K562 (cell line): ENCODE measurements at regions not wholly inside any gene's neighbourhood (a gene's known extent, or its start where the extent isn't known, plus 50 kb on each side); places are given as distances from the start of the nearest gene placed in this dataset.

ENCODE experiments used
- CSDE1 ChIP-seq, 2 experiments: fragments of 450-650 bp; IDR thresholded peaks; 2 replicates each; pipeline ENCODE4 v1.6.1; 2016; ENCODE audit warnings: mild to moderate bottlenecking in 1 of 2
- CTCF ChIP-seq, 3 experiments: IDR thresholded peaks in 2 of 3; conservative IDR thresholded peaks in 1 of 3; 2 replicates each; pipeline ENCODE4 v1.5.1; 2011 to 2012; ENCODE audit warnings: low read length in 3 of 3, mild to moderate bottlenecking in 3 of 3, control low read depth in 2 of 3, improper control_type of control experiment in 1 of 3, inconsistent platforms in 1 of 3, low read depth in 1 of 3, mixed read lengths in 1 of 3, moderate library complexity in 1 of 3; ENCODE audit not compliant: insufficient read depth in 2 of 3
- EGR1 ChIP-seq: fragments of 450-650 bp; conservative IDR thresholded peaks from 2 replicates; pipeline ENCODE4 v1.6.1; 2017; ENCODE audit warnings: mild to moderate bottlenecking
- GABPA ChIP-seq: fragments of 200-800 bp; sonication (Bioruptor generic); conservative IDR thresholded peaks from 2 replicates; pipeline ENCODE4 v1.6.1; 2016; ENCODE audit warnings: low read depth, missing genetic modification characterization, missing compliant biosample characterization
- KAT2B ChIP-seq: IDR thresholded peaks from one replicate; pipeline ENCODE4 v1.6.1; 2012; ENCODE audit warnings: low read depth, mild to moderate bottlenecking, control low read depth, inconsistent platforms, low read length, moderate library complexity
- MAX ChIP-seq: sonication (generic); formaldehyde crosslinking; IDR thresholded peaks from 2 replicates; pipeline ENCODE4 v1.9.0; 2022; ENCODE audit warnings: mild to moderate bottlenecking, missing genetic modification reagents
- NR3C1 ChIP-seq: sonication (generic); formaldehyde crosslinking; IDR thresholded peaks from 2 replicates; pipeline ENCODE4 v1.8.1; 2022; ENCODE audit warnings: missing genetic modification reagents
- POLR2AphosphoS5 ChIP-seq: IDR thresholded peaks from 2 replicates; pipeline ENCODE4 v1.6.1; 2011; ENCODE audit warnings: mild to moderate bottlenecking, low read depth, low read length, moderate library complexity; ENCODE audit not compliant: control insufficient read depth, insufficient read depth
- ZKSCAN8 ChIP-seq: fragments of 200-800 bp; sonication (Bioruptor generic); IDR thresholded peaks from 2 replicates; pipeline ENCODE4 v1.6.1; 2016; ENCODE audit warnings: missing genetic modification characterization, missing compliant biosample characterization

- no peak for TF ChIP-seq POLR2AphosphoS5
- no peak for TF ChIP-seq EGR1
- no peak for TF ChIP-seq NR3C1
- no peak for TF ChIP-seq MAX (CRISPR knock-in tag)
- no peak for TF ChIP-seq ZKSCAN8 (CRISPR knock-in tag)
- TF ChIP-seq GABPA (tag) = no peak
- no peak for TF ChIP-seq KAT2B
- no peak for TF ChIP-seq CTCF (IDR thresholded peaks at IDR 0.05 in 2 of 3, conservative IDR thresholded peaks at IDR 0.05 in 1 of 3; ENCODE audit: insufficient read depth in 2 of 3, low read depth in 1 of 3, low read length in 3 of 3)
- no peak for TF ChIP-seq CSDE1 (IDR thresholded peaks at IDR 0.05)
These were observed 64.9 kb upstream of the MYO3A start for GRCh38 chr10:25869067-25869591.
